GM23338 (cell line): ENCODE measurements at regions not wholly inside any gene's neighbourhood (a gene's known extent, or its start where the extent isn't known, plus 50 kb on each side); places are given as distances from the start of the nearest gene placed in this dataset.

Source experiments
- ATAC-seq: fragments of 200-7000 bp; cut with Tn5 transposase; 3 replicates; pipeline ENCODE4 v1.9.1; 2020
- DNase-seq: peaks from one replicate; pipeline ENCODE4 v3.0.0-alpha.2; 2015; ENCODE audit warnings: low spot score
- H2AFZ ChIP-seq: fragments of 200-600 bp; sonication (generic); 2 replicates; pipeline ENCODE4 v1.8.0; 2016; ENCODE audit warnings: antibody characterized with exemption, mild to moderate bottlenecking, moderate library complexity
- H3F3A ChIP-seq: fragments of 200-600 bp; sonication (generic); replicated peaks from 2 replicates; pipeline ENCODE4 v1.8.0; 2017; ENCODE audit warnings: antibody characterized with exemption, mixed run types, low read depth
- H3K27ac ChIP-seq: fragments of 200-600 bp; sonication (generic); 2 replicates; pipeline ENCODE4 v1.6.1; 2016; ENCODE audit warnings: low read depth
- H3K27me3 ChIP-seq: fragments of 200-600 bp; sonication (generic); 2 replicates; pipeline ENCODE4 v1.8.0; 2016; ENCODE audit warnings: mild to moderate bottlenecking, mixed run types, moderate library complexity; ENCODE audit not compliant: insufficient read depth
- H3K36me3 ChIP-seq: fragments of 200-600 bp; sonication (generic); 2 replicates; pipeline ENCODE4 v1.8.0; 2016; ENCODE audit warnings: mild to moderate bottlenecking; ENCODE audit not compliant: insufficient read depth
- H3K4me1 ChIP-seq: fragments of 200-600 bp; sonication (generic); 2 replicates; pipeline ENCODE4 v1.8.0; 2016; ENCODE audit warnings: mild to moderate bottlenecking, moderate library complexity; ENCODE audit not compliant: insufficient read depth
- H3K4me2 ChIP-seq: fragments of 200-600 bp; sonication (generic); 2 replicates; pipeline ENCODE4 v1.7.1; 2017; ENCODE audit warnings: mixed run types
- H3K4me3 ChIP-seq: fragments of 200-600 bp; sonication (generic); 2 replicates; pipeline ENCODE4 v1.6.1; 2016; ENCODE audit warnings: mixed run types
- H3K79me2 ChIP-seq: fragments of 200-600 bp; sonication (generic); replicated peaks from 2 replicates; pipeline ENCODE4 v1.8.0; 2017; ENCODE audit warnings: mild to moderate bottlenecking; ENCODE audit not compliant: insufficient read depth
- H3K9me2 ChIP-seq: fragments of 200-600 bp; sonication (generic); 2 replicates; pipeline ENCODE4 v1.8.0; 2017; ENCODE audit not compliant: insufficient read depth
- H4K20me1 ChIP-seq: fragments of 200-600 bp; sonication (generic); replicated peaks from 2 replicates; pipeline ENCODE4 v1.8.0; 2017; ENCODE audit warnings: mild to moderate bottlenecking; ENCODE audit not compliant: insufficient read depth
- H3K27ac Mint-ChIP-seq: 2 replicates; pipeline ENCODE4 v1.8.0; 2020; ENCODE audit warnings: inconsistent platforms, mild to moderate bottlenecking, moderate library complexity, mixed read lengths
- H3K27me3 Mint-ChIP-seq: 3 replicates; pipeline ENCODE4 v1.8.0; 2022; ENCODE audit warnings: low read depth, mild to moderate bottlenecking, moderate library complexity, mixed read lengths, inconsistent platforms; ENCODE audit not compliant: insufficient read depth, poor library complexity
- H3K36me3 Mint-ChIP-seq: 3 replicates; pipeline ENCODE4 v1.8.0; 2021; ENCODE audit warnings: low read depth, mild to moderate bottlenecking, inconsistent platforms, moderate library complexity, mixed read lengths
- H3K4me1 Mint-ChIP-seq: 3 replicates; pipeline ENCODE4 v1.8.0; 2020; ENCODE audit warnings: mild to moderate bottlenecking, inconsistent platforms, mixed read lengths
- H3K4me3 Mint-ChIP-seq: 3 replicates; pipeline ENCODE4 v1.8.0; 2021; ENCODE audit warnings: moderate library complexity, mild to moderate bottlenecking, inconsistent platforms, mixed read lengths
- H3K9me3 Mint-ChIP-seq: 3 replicates; pipeline ENCODE4 v1.8.0; 2020; ENCODE audit warnings: moderate library complexity, mild to moderate bottlenecking, inconsistent platforms, mixed read lengths
- EZH2 ChIP-seq: fragments of 200-600 bp; sonication (generic); IDR thresholded peaks from one replicate; pipeline ENCODE4 v1.8.0; 2017; ENCODE audit warnings: antibody characterized with exemption, mild to moderate bottlenecking, low read depth; ENCODE audit not compliant: unreplicated experiment
- EZH2phosphoT487 ChIP-seq: fragments of 200-600 bp; sonication (generic); IDR thresholded peaks from one replicate; pipeline ENCODE4 v1.8.1; 2018; ENCODE audit warnings: antibody characterized with exemption; ENCODE audit not compliant: unreplicated experiment
- NANOG ChIP-seq: IDR thresholded peaks from 2 replicates; pipeline ENCODE4 v1.6.1; 2016; ENCODE audit warnings: antibody characterized with exemption, borderline replicate concordance
- POLR2AphosphoS5 ChIP-seq: IDR thresholded peaks from 2 replicates; pipeline ENCODE4 v1.6.1; 2016; ENCODE audit warnings: antibody characterized with exemption, low read depth
- STAT1 ChIP-seq: IDR thresholded peaks from one replicate; pipeline ENCODE4 v1.6.1; 2016; ENCODE audit warnings: antibody characterized with exemption; ENCODE audit not compliant: unreplicated experiment
- ZNF114 ChIP-seq: fragments of 250-450 bp; sonication (Bioruptor Pico); IDR thresholded peaks from 2 replicates; pipeline ENCODE4 v1.5.0; 2020; ENCODE audit warnings: mild to moderate bottlenecking, moderate library complexity
- ZNF331 ChIP-seq: fragments of 250-450 bp; sonication (Bioruptor Pico); IDR thresholded peaks from 2 replicates; pipeline ENCODE4 v1.5.0; 2020; ENCODE audit warnings: low read depth, mild to moderate bottlenecking, moderate library complexity
- TF ChIP-seq, protein P1 (sequence below), 2 experiments: fragments of 200-600 bp in 1 of 2; sonication (generic) in 1 of 2; conservative IDR thresholded peaks; 2 replicates each; pipeline versions ENCODE4 v1.5.1 to v1.6.1; 2016 to 2017; ENCODE audit warnings: antibody characterized with exemption in 2 of 2, low read depth in 2 of 2, mild to moderate bottlenecking in 2 of 2, moderate library complexity in 1 of 2
- TF ChIP-seq, protein P2 (sequence below): IDR thresholded peaks from one replicate; pipeline ENCODE4 v1.6.1; 2018; ENCODE audit warnings: antibody characterized with exemption; ENCODE audit not compliant: unreplicated experiment
- TF ChIP-seq, protein P3 (sequence below): IDR thresholded peaks from 2 replicates; pipeline ENCODE4 v1.6.1; 2016; ENCODE audit warnings: antibody characterized with exemption

DNA sequence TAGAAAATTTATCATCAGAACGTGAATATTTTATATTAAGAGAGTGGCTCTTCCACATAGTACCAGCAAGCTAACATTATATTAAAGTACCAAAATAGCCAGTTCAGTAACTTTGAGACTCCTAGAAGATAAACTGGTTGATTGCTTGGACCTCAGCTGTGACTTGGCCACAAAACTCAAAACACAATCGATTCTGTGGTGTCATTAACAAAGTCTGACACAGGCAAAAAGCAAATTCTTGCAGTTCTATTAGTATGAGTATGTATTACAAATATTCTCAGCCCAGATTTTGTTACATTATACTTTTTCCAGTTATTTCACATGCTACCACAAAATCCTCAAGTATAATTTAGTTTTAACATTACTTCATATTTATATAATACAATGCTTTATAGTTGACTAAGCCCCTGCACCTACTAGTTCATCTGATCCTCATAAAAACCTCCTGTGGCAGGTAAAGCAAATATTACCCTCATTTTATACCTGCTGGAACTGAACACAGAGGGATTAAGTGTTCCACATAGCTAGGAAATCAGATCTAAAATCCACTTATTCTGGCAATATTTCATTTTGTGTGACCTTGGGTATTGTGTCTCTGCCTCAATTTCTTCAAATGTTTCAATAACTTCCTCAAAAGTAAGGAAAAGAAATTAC, 279.9 kb upstream of the MKLN1 start:
- Histone ChIP-seq H3K79me2 (peaks cover 21% of the 10 kb centered on the region), H3K27me3 (no peaks in the 10 kb centered on the region), H4K20me1 (no peaks in the 10 kb centered on the region), H3K9me2 (peaks cover 3% of the 10 kb centered on the region; the same call in 1 of the 2 replicates), H3K4me2 (no peak overlapping the region), H3K27ac (no peak overlapping the region), H2AFZ (no peak overlapping the region), H3F3A (no peaks in the 10 kb centered on the region), H3K36me3 (no peaks in the 10 kb centered on the region; the same call in 1 of the 2 replicates), H3K4me3 (no peak overlapping the region), H3K4me1 (peaks cover 6% of the 10 kb centered on the region)
- Mint-ChIP-seq H3K27me3 (peaks cover 2% of the 10 kb centered on the region), H3K27ac (no peak overlapping the region), H3K4me3 (no peak overlapping the region), H3K9me3 (peaks cover 9% of the 10 kb centered on the region), H3K4me1 (peaks cover 18% of the 10 kb centered on the region), H3K36me3 (peaks cover 48% of the 10 kb centered on the region)
- no peak for ATAC-seq
- no peak for DNase-seq
- TF ChIP-seq, protein P1, sequence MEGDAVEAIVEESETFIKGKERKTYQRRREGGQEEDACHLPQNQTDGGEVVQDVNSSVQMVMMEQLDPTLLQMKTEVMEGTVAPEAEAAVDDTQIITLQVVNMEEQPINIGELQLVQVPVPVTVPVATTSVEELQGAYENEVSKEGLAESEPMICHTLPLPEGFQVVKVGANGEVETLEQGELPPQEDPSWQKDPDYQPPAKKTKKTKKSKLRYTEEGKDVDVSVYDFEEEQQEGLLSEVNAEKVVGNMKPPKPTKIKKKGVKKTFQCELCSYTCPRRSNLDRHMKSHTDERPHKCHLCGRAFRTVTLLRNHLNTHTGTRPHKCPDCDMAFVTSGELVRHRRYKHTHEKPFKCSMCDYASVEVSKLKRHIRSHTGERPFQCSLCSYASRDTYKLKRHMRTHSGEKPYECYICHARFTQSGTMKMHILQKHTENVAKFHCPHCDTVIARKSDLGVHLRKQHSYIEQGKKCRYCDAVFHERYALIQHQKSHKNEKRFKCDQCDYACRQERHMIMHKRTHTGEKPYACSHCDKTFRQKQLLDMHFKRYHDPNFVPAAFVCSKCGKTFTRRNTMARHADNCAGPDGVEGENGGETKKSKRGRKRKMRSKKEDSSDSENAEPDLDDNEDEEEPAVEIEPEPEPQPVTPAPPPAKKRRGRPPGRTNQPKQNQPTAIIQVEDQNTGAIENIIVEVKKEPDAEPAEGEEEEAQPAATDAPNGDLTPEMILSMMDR (conservative IDR thresholded peaks at IDR 0.05; ENCODE audit: low read depth in 2 of 2) = no peak
- TF ChIP-seq, protein P2, sequence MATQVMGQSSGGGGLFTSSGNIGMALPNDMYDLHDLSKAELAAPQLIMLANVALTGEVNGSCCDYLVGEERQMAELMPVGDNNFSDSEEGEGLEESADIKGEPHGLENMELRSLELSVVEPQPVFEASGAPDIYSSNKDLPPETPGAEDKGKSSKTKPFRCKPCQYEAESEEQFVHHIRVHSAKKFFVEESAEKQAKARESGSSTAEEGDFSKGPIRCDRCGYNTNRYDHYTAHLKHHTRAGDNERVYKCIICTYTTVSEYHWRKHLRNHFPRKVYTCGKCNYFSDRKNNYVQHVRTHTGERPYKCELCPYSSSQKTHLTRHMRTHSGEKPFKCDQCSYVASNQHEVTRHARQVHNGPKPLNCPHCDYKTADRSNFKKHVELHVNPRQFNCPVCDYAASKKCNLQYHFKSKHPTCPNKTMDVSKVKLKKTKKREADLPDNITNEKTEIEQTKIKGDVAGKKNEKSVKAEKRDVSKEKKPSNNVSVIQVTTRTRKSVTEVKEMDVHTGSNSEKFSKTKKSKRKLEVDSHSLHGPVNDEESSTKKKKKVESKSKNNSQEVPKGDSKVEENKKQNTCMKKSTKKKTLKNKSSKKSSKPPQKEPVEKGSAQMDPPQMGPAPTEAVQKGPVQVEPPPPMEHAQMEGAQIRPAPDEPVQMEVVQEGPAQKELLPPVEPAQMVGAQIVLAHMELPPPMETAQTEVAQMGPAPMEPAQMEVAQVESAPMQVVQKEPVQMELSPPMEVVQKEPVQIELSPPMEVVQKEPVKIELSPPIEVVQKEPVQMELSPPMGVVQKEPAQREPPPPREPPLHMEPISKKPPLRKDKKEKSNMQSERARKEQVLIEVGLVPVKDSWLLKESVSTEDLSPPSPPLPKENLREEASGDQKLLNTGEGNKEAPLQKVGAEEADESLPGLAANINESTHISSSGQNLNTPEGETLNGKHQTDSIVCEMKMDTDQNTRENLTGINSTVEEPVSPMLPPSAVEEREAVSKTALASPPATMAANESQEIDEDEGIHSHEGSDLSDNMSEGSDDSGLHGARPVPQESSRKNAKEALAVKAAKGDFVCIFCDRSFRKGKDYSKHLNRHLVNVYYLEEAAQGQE = no peak
- no peak for TF ChIP-seq EZH2
- no peak for TF ChIP-seq STAT1
- no peak for TF ChIP-seq ZNF331 (CRISPR knock-in tag)
- TF ChIP-seq NANOG = no peak
- no peak for TF ChIP-seq ZNF114 (CRISPR knock-in tag)
- no peak for TF ChIP-seq POLR2AphosphoS5
- no peak for TF ChIP-seq EZH2phosphoT487
- TF ChIP-seq, protein P3, sequence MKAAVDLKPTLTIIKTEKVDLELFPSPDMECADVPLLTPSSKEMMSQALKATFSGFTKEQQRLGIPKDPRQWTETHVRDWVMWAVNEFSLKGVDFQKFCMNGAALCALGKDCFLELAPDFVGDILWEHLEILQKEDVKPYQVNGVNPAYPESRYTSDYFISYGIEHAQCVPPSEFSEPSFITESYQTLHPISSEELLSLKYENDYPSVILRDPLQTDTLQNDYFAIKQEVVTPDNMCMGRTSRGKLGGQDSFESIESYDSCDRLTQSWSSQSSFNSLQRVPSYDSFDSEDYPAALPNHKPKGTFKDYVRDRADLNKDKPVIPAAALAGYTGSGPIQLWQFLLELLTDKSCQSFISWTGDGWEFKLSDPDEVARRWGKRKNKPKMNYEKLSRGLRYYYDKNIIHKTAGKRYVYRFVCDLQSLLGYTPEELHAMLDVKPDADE = no peak
